HCT116 (cell line): ENCODE measurements at regions not wholly inside any gene's neighbourhood (a gene's known extent, or its start where the extent isn't known, plus 50 kb on each side); places are given as distances from the start of the nearest gene placed in this dataset.

ENCODE experiments used
- ATAC-seq: fragments of 200-7000 bp; cut with Tn5 transposase; 2 replicates; pipeline ENCODE4 v1.9.1; 2020; ENCODE audit warnings: mild to moderate bottlenecking, moderate library complexity
- BruUV-seq: library from RNA; stranded (reverse); fragments of 400-500 nt; replicated peaks from 2 replicates; lab custom pipeline; 2021; lab: Mats Ljungman, UMichigan
- CTCF ChIA-PET: fragments of 300-600 bp; sonication (Branson Sonifier 250); formaldehyde crosslinking; loops from one replicate; lab custom pipeline; 2021; ENCODE audit warnings: antibody characterized with exemption; lab: Charles Lee
- POLR2A ChIA-PET: fragments of 300-600, 350-600 bp; sonication (Branson Sonifier 250); formaldehyde crosslinking; loops from one replicate; lab custom pipeline; 2021; ENCODE audit warnings: antibody characterized with exemption; lab: Charles Lee
- RAD21 ChIA-PET, 2 experiments: fragments of 300-600 bp; sonication (Branson Sonifier 250); formaldehyde crosslinking; loops; one replicate each; lab custom pipeline; 2023; ENCODE audit warnings: low total read pairs in 2 of 2; ENCODE audit not compliant: uncharacterized antibody in 2 of 2, unreplicated experiment in 2 of 2, low non-redundant PET in 1 of 2; lab: Charles Lee
- DNase-seq: peaks from one replicate; pipeline ENCODE4 v3.0.0-alpha.2; 2010; ENCODE audit warnings: low read depth, low spot score
- H2AFZ ChIP-seq: fragments of 200-600 bp; shearing (Covaris generic), sonication (generic); 2 replicates; pipeline ENCODE4 v1.6.1; 2017; ENCODE audit warnings: low read depth, mixed run types, mixed read lengths, antibody characterized with exemption, low read length; ENCODE audit not compliant: poor library complexity, severe bottlenecking
- H3K27ac ChIP-seq: 2 replicates; pipeline ENCODE4 v1.5.1; 2012; ENCODE audit warnings: low read depth, low read length
- H3K27me3 ChIP-seq: fragments of 200-600 bp; sonication (generic); 2 replicates; pipeline ENCODE4 v1.6.1; 2016; ENCODE audit warnings: mixed run types, low read length, mixed read lengths; ENCODE audit not compliant: insufficient read depth
- H3K36me3 ChIP-seq, 2 experiments: fragments of 200-500 bp in 1 of 2; fragments of 200-600 bp in 1 of 2; sonication (Bioruptor generic) in 1 of 2; sonication (generic) in 1 of 2; 2 replicates each; pipeline versions ENCODE4 v1.5.1 to v1.6.1; 2014 to 2016; ENCODE audit warnings: low read length in 2 of 2, inconsistent platforms in 1 of 2, mixed read lengths in 1 of 2, mixed run types in 1 of 2; ENCODE audit not compliant: insufficient read depth in 2 of 2, control insufficient read depth in 1 of 2
- H3K4me1 ChIP-seq, 2 experiments: fragments of 200-600 bp in 1 of 2; sonication (generic) in 1 of 2; 2 replicates each; pipeline versions ENCODE4 v1.5.1 to v1.6.1; 2012 to 2017; ENCODE audit warnings: low read length in 2 of 2, inconsistent platforms in 1 of 2, mild to moderate bottlenecking in 1 of 2, mixed read lengths in 1 of 2, mixed run types in 1 of 2, moderate library complexity in 1 of 2; ENCODE audit not compliant: insufficient read depth in 2 of 2, control insufficient read depth in 1 of 2
- H3K4me2 ChIP-seq: fragments of 200-600 bp; sonication (generic); 2 replicates; pipeline ENCODE4 v1.6.1; 2017; ENCODE audit warnings: mixed run types, low read length, mixed read lengths
- H3K4me3 ChIP-seq, 2 experiments: fragments of 200-600 bp in 1 of 2; sonication (generic) in 1 of 2; replicated peaks in 1 of 2; 2 replicates each; pipeline ENCODE4 v1.5.1; 2011 to 2016; ENCODE audit warnings: low read length in 2 of 2, control low read depth in 1 of 2, low read depth in 1 of 2, mild to moderate bottlenecking in 1 of 2, mixed read lengths in 1 of 2, mixed run types in 1 of 2
- H3K79me2 ChIP-seq: fragments of 200-600 bp; sonication (generic); 2 replicates; pipeline ENCODE4 v1.6.1; 2017; ENCODE audit warnings: mild to moderate bottlenecking, mixed run types, low read length, moderate library complexity, mixed read lengths; ENCODE audit not compliant: insufficient read depth
- H3K9ac ChIP-seq: fragments of 200-600 bp; sonication (generic); 2 replicates; pipeline ENCODE4 v1.6.1; 2016; ENCODE audit warnings: low read length, mixed read lengths
- H3K9me2 ChIP-seq: fragments of 200-600 bp; sonication (generic), shearing (Covaris generic); 2 replicates; pipeline ENCODE4 v1.6.1; 2017; ENCODE audit warnings: mixed run types, mild to moderate bottlenecking, moderate library complexity; ENCODE audit not compliant: insufficient read depth
- H3K9me3 ChIP-seq, 2 experiments: fragments of 200-500 bp in 1 of 2; fragments of 200-600 bp in 1 of 2; sonication (Bioruptor generic) in 1 of 2; sonication (generic) in 1 of 2; 2 replicates each; pipeline ENCODE4 v1.6.1; 2014 to 2017; ENCODE audit warnings: low read length in 2 of 2, mixed read lengths in 2 of 2, inconsistent platforms in 1 of 2, low read depth in 1 of 2, mild to moderate bottlenecking in 1 of 2, mixed run types in 1 of 2, moderate library complexity in 1 of 2; ENCODE audit not compliant: control insufficient read depth in 1 of 2, insufficient read depth in 1 of 2
- H4K20me1 ChIP-seq: fragments of 200-600 bp; sonication (generic), shearing (Covaris generic); 2 replicates; pipeline ENCODE4 v1.6.1; 2017; ENCODE audit warnings: mixed run types, mild to moderate bottlenecking, moderate library complexity; ENCODE audit not compliant: insufficient read depth
- CBX3 ChIP-seq: IDR thresholded peaks from 2 replicates; pipeline ENCODE4 v1.6.1; 2012; ENCODE audit warnings: low read depth
- CEBPB ChIP-seq: IDR thresholded peaks from 2 replicates; pipeline ENCODE4 v1.6.1; 2012; ENCODE audit warnings: low read depth
- EZH2 ChIP-seq: fragments of 200-600 bp; sonication (generic); IDR thresholded peaks from 2 replicates; pipeline ENCODE4 v1.6.1; 2017; ENCODE audit warnings: antibody characterized with exemption, mixed run types
- EZH2phosphoT487 ChIP-seq: fragments of 200-600 bp; IDR thresholded peaks from 2 replicates; pipeline ENCODE4 v1.6.1; 2018; ENCODE audit warnings: antibody characterized with exemption, borderline replicate concordance
- FOSL1 ChIP-seq: IDR thresholded peaks from 2 replicates; pipeline ENCODE4 v1.6.1; 2012; ENCODE audit warnings: low read depth
- POLR2A ChIP-seq: IDR thresholded peaks from 2 replicates; pipeline ENCODE4 v1.7.0; 2011; ENCODE audit warnings: borderline replicate concordance; ENCODE audit not compliant: insufficient read depth, insufficient read length; ENCODE audit errors: extremely low read depth
- POLR2AphosphoS5 ChIP-seq: IDR thresholded peaks from 2 replicates; pipeline ENCODE4 v1.6.1; 2011; ENCODE audit warnings: mild to moderate bottlenecking, low read depth, low read length, moderate library complexity
- RAD21 ChIP-seq: IDR thresholded peaks from 2 replicates; pipeline ENCODE4 v1.6.1; 2012; ENCODE audit warnings: low read depth, mild to moderate bottlenecking
- SIN3A ChIP-seq: IDR thresholded peaks from 2 replicates; pipeline ENCODE4 v1.6.1; 2012; ENCODE audit warnings: low read depth
- TCF7L2 ChIP-seq: IDR thresholded peaks from 2 replicates; pipeline ENCODE4 v1.7.0; 2011; ENCODE audit warnings: borderline replicate concordance, inconsistent platforms; ENCODE audit not compliant: insufficient read depth, insufficient read length; ENCODE audit errors: extremely low read depth
- YY1 ChIP-seq: IDR thresholded peaks from 2 replicates; pipeline ENCODE4 v1.6.1; 2011; ENCODE audit warnings: low read length, low read depth, moderate library complexity, mild to moderate bottlenecking; ENCODE audit not compliant: insufficient replicate concordance; ENCODE audit errors: extremely low read depth
- ZFX ChIP-seq: fragments of 450-650 bp; IDR thresholded peaks from 2 replicates; pipeline ENCODE4 v1.6.1; 2017
- intact Hi-C: fragments of 100-400 bp; cut with micrococcal nuclease; formaldehyde crosslinking; loops from 2 replicates; pipeline ENCODE4 v1.10.0; 2022
- TF ChIP-seq, protein P1 (sequence below): IDR thresholded peaks from 2 replicates; pipeline ENCODE4 v1.6.1; 2012
- TF ChIP-seq, protein P2 (sequence below): IDR thresholded peaks from 2 replicates; pipeline ENCODE4 v1.6.1; 2012
- TF ChIP-seq, protein P3 (sequence below), 3 experiments: fragments of 200-600 bp in 1 of 3; sonication (generic) in 1 of 3; IDR thresholded peaks in 2 of 3; conservative IDR thresholded peaks in 1 of 3; 2 replicates each; pipeline ENCODE4 v1.5.1; 2012 to 2017; ENCODE audit warnings: low read depth in 2 of 3, low read length in 2 of 3, antibody characterized with exemption in 1 of 3, borderline replicate concordance in 1 of 3, control low read depth in 1 of 3, mild to moderate bottlenecking in 1 of 3, mixed read lengths in 1 of 3, mixed run types in 1 of 3, moderate library complexity in 1 of 3; ENCODE audit not compliant: insufficient read depth in 1 of 3

DNA sequence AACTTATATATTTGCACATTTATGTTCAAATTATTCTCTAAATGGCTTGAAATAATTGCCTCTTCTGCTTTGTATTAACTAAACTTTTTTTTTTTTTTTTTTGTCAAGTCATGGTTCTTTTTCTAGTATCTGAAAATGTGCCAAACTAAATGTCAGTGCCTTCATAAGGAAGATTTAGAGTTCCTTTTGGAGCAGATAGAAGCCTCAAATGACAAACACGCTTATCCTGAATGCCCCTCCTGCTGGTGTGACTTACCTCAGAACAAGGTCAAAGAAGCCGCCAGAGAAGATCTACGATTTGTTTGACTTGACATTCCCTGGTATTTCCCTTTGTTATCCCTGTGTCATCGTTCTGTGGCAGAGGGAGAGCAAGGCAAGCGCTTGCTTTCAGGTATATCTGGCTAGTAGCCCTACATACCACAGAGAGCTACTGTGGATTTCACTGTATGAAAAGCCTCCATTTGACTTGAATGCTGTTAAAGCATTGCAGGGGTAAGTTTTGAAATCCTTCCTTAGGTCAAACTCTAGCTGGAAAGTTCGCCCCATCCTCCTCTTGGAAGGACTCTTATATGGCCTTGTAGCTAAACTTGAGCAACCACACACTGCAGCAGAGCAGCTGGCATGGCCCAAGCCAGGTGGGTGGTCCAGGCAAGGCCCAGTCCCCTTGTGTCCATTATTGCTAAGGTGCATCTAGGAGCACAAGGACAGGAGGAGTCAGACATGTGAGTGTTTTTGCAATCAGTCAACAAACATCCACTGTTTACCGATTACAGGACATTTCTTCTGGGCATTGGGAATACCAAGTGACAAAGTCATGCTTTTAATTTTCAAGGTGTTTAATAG lies 285.4 kb upstream of the USP25 start:
- no peaks in the 10 kb centered on the region for H4K20me1 ChIP-seq
- H3K4me1 ChIP-seq = no peaks in the 10 kb centered on the region
- ChIA-PET CTCF (no interaction called here), POLR2A (no interaction called here), RAD21 (no interaction called here)
- H3K4me2 ChIP-seq = no peak overlapping the region
- no peak overlapping the region for H3K4me3 ChIP-seq
- H3K27me3 ChIP-seq = no peaks in the 10 kb centered on the region
- ATAC-seq = no peak
- no TSS peak for BruUV-seq
- H3K27ac ChIP-seq = no peak overlapping the region
- TF ChIP-seq, protein P1, sequence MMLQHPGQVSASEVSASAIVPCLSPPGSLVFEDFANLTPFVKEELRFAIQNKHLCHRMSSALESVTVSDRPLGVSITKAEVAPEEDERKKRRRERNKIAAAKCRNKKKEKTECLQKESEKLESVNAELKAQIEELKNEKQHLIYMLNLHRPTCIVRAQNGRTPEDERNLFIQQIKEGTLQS = no peak
- no peak for TF ChIP-seq EZH2
- TF ChIP-seq POLR2AphosphoS5 = no peak
- TF ChIP-seq FOSL1 = no peak
- no peak for TF ChIP-seq RAD21
- no peak for TF ChIP-seq CEBPB
- no peak for TF ChIP-seq YY1
- TF ChIP-seq, protein P2, sequence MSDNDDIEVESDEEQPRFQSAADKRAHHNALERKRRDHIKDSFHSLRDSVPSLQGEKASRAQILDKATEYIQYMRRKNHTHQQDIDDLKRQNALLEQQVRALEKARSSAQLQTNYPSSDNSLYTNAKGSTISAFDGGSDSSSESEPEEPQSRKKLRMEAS = no peak
- TF ChIP-seq SIN3A = no peak
- no peak for TF ChIP-seq ZFX
- TF ChIP-seq POLR2A = no peak
- no peak for TF ChIP-seq EZH2phosphoT487
- TF ChIP-seq TCF7L2 = no peak
- TF ChIP-seq CBX3 = no peak
- TF ChIP-seq, protein P3, sequence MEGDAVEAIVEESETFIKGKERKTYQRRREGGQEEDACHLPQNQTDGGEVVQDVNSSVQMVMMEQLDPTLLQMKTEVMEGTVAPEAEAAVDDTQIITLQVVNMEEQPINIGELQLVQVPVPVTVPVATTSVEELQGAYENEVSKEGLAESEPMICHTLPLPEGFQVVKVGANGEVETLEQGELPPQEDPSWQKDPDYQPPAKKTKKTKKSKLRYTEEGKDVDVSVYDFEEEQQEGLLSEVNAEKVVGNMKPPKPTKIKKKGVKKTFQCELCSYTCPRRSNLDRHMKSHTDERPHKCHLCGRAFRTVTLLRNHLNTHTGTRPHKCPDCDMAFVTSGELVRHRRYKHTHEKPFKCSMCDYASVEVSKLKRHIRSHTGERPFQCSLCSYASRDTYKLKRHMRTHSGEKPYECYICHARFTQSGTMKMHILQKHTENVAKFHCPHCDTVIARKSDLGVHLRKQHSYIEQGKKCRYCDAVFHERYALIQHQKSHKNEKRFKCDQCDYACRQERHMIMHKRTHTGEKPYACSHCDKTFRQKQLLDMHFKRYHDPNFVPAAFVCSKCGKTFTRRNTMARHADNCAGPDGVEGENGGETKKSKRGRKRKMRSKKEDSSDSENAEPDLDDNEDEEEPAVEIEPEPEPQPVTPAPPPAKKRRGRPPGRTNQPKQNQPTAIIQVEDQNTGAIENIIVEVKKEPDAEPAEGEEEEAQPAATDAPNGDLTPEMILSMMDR (IDR thresholded peaks at IDR 0.05 in 2 of 3, conservative IDR thresholded peaks at IDR 0.05 in 1 of 3; ENCODE audit: borderline replicate concordance in 1 of 3, insufficient read depth in 1 of 3, low read depth in 2 of 3, low read length in 2 of 3) = no peak
- H3K79me2 ChIP-seq = no peaks in the 10 kb centered on the region
- intact Hi-C loops = no loop called here
- no peaks in the 10 kb centered on the region for H3K36me3 ChIP-seq
- H3K9ac ChIP-seq = no peak overlapping the region
- no peaks in the 10 kb centered on the region for H3K9me2 ChIP-seq
- H3K9me3 ChIP-seq = no peaks in the 10 kb centered on the region
- no peak for DNase-seq
- H2AFZ ChIP-seq = no peak overlapping the region
